ENCODE measurements at regions not wholly inside any gene's neighbourhood (a gene's known extent, or its start where the extent isn't known, plus 50 kb on each side); places are given as distances from the start of the nearest gene placed in this dataset.

GRCh38 chr5:136457390-136458013, 92.2 kb upstream of the TRPC7 start:
- TF ChIP-seq REST (IDR thresholded peaks at IDR 0.05; ENCODE audit: unreplicated experiment): no peak
- TF ChIP-seq CTCF (conservative IDR thresholded peaks at IDR 0.05; ENCODE audit: low read depth in 2 of 2): no peak
- no peak for TF ChIP-seq JUNB (IDR thresholded peaks at IDR 0.05; ENCODE audit: unreplicated experiment)
- no peak for TF ChIP-seq POLR2AphosphoS5 (IDR thresholded peaks at IDR 0.05; ENCODE audit: low read depth)
- no peak for TF ChIP-seq EZH2 (IDR thresholded peaks at IDR 0.05; ENCODE audit: low read depth, unreplicated experiment)
- no peak for TF ChIP-seq NANOG (IDR thresholded peaks at IDR 0.05; ENCODE audit: borderline replicate concordance)
- TF ChIP-seq ZNF331 (CRISPR knock-in tag; IDR thresholded peaks at IDR 0.05; ENCODE audit: low read depth): no peak
- no peak for TF ChIP-seq ETS1 (IDR thresholded peaks at IDR 0.05)
- no peak for TF ChIP-seq ZNF114 (CRISPR knock-in tag; IDR thresholded peaks at IDR 0.05)
- TF ChIP-seq EZH2phosphoT487 (IDR thresholded peaks at IDR 0.05; ENCODE audit: unreplicated experiment): no peak
- TF ChIP-seq STAT1 (IDR thresholded peaks at IDR 0.05; ENCODE audit: unreplicated experiment): no peak
- TF ChIP-seq ZNF462 (CRISPR knock-in tag; IDR thresholded peaks at IDR 0.05): no peak

All from GM23338 (cell line).